HG03520 (cell line): ENCODE measurements at regions not wholly inside any gene's neighbourhood (a gene's known extent, or its start where the extent isn't known, plus 50 kb on each side); places are given as distances from the start of the nearest gene placed in this dataset.
"Not testable (repeated sequence)": the region's sequence is repeated elsewhere in the genome, so short reads cannot be mapped to it uniquely, and the experiment has no call there.

Source experiments
- ATAC-seq: cut with Tn5 transposase; IDR thresholded peaks from one replicate; pipeline ENCODE4 v1.9.1; 2021; ENCODE audit warnings: mild to moderate bottlenecking, moderate library complexity; ENCODE audit not compliant: unreplicated experiment

GRCh38 chr9:75718677-75719076 is 171.8 kb upstream of the PCSK5 start:
- no peak for ATAC-seq

- no peak for ATAC-seq
Observed at GRCh38 chr9:75728391-75728790, 162.1 kb upstream of the PCSK5 start.

GRCh38 chr9:75734802-75735201 is 155.7 kb upstream of the PCSK5 start:
- no peak for ATAC-seq

GRCh38 chr9:75739884-75740611 is 150.4 kb upstream of the PCSK5 start:
- ATAC-seq: no peak

- no peak for ATAC-seq
Observed at GRCh38 chr9:75743855-75744254, 146.6 kb upstream of the PCSK5 start.

- ATAC-seq: no peak
Observed at GRCh38 chr9:75754080-75754479, 136.4 kb upstream of the PCSK5 start.

- ATAC-seq: no peak
Observed at GRCh38 chr9:75775166-75775565, 115.3 kb upstream of the PCSK5 start.

- no peak for ATAC-seq
Observed at GRCh38 chr9:75775966-75776691, 114.3 kb upstream of the PCSK5 start.

- ATAC-seq: no peak
Observed at GRCh38 chr9:75780185-75780584, 110.3 kb upstream of the PCSK5 start.

GRCh38 chr9:75788006-75788634 is 102.4 kb upstream of the PCSK5 start:
- no peak for ATAC-seq

GRCh38 chr9:75797085-75797580 is 93.3 kb upstream of the PCSK5 start:
- ATAC-seq: no peak

GRCh38 chr9:75798505-75798904 is 92.0 kb upstream of the PCSK5 start:
- no peak for ATAC-seq

- no peak for ATAC-seq
Observed at GRCh38 chr9:75803130-75803529, 87.3 kb upstream of the PCSK5 start.

- no peak for ATAC-seq
Observed at GRCh38 chr9:75810063-75810462, 80.4 kb upstream of the PCSK5 start.

GRCh38 chr9:75811692-75812091 is 78.8 kb upstream of the PCSK5 start:
- no peak for ATAC-seq

- no peak for ATAC-seq
Observed at GRCh38 chr9:75812141-75812540, 78.3 kb upstream of the PCSK5 start.

- ATAC-seq: no peak
Observed at GRCh38 chr9:75814667-75815066, 75.8 kb upstream of the PCSK5 start.

GRCh38 chr9:75820471-75821115 is 69.9 kb upstream of the PCSK5 start:
- not testable (repeated sequence) for ATAC-seq

GRCh38 chr9:75823151-75823550 is 67.3 kb upstream of the PCSK5 start:
- no peak for ATAC-seq

GRCh38 chr9:75824816-75825568 is 65.5 kb upstream of the PCSK5 start:
- no peak for ATAC-seq

- no peak for ATAC-seq
Observed at GRCh38 chr9:75826314-75826713, 64.2 kb upstream of the PCSK5 start.
